DMS79 (cell line): ENCODE measurements at regions not wholly inside any gene's neighbourhood (a gene's known extent, or its start where the extent isn't known, plus 50 kb on each side); places are given as distances from the start of the nearest gene placed in this dataset.

Experiments
- DNase-seq: peaks from one replicate; lab custom pipeline; 2025; lab: John Stamatoyannopoulos, UW

DNA sequence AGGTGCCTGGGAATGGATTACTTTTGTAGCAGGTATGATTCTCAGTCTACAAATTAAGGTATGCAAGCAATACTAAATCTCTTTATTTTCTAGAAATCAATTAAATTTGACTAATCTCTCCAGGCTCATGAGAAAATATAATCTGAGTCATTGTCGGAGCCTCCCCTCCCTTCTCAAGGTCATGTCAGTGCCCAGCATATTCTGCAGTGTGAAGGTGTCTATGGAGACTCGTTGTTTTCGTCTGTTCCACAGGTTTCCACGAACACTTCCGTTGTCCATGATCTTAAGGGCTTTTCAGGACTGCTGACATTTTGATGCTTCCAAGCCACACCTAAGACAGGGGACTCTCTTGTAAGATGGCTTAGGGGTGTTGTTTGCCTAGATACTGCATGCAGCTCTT is 56.6 kb upstream of the SCOC start:
- no peak for DNase-seq

DNA sequence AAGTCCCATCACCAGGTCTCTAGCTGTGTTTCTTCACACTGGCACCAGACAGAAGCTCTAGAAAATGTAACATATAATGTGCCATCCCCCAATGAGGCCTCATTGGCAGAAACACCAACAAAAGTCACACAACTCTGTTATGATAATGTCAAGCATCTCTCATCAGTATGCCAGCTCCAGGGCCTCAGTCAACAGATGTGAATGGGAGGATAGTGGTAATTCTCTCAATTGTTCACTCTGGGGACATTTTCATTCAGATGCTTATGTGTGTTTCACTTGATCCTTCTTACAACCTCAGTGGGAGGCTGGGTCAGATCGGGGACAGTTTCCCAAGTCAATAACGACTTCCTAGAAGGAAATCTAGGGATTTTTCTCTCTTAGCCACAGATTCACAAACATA is 57.5 kb upstream of the SCOC start:
- DNase-seq, result no peak

DNA sequence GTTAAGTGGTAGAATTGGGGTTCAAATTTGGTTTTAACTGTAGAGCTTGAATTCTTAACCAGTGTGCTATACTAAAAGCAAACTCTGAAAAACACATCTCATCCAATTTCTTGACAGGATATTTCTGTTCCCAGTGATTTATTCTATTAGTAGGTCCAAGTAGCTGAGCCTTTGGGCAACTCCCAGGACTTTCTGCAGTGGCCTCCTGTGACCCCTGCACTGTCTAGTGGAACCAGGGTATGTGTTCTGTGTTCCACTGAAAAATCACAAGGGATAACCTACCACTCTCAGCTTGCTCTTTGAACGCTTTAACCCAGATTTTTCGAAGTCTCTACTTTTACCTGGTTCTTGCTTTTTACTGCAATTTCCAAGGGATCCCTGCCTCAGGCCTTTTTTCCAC is 58.0 kb upstream of the SCOC start:
- DNase-seq, result no peak

DNA sequence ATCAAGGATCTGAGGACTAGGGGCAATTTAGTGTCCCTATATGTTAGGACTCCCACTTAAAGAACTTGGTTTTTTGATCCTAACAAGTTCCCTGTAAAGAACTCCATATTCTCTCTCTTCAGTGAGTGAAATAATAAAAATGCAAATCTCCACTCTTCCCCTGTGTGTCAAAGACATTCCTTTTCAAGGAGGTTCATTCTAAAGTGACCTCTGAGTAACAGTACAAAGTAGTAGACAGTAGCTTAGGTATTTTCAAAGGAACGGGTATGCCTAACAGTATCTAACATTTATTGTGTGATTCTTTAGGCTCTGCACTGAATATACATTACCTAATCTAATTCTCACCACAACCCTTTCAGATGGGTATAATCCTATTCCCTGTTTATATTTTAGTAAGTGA is 58.4 kb upstream of the SCOC start:
- DNase-seq, result no peak

DNA sequence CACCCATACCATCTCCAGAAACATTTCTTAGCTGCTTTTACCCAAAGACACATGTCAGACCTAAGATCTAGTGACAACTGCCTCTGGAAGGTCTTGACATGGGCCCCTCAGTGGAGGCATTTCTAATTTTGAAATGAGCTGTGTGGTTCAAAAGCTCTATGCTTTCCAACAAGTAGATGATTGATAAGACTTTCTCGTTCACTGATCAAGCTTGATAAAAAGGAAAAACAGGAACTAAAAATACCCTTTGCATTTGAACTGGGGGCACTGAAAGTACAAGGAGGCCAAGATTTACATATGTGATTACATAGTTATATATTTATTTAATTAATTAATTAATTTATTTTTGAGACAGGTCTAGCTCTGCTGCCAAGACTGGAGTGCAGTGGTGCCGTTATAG is 61.3 kb upstream of the SCOC start:
- no peak for DNase-seq

DNA sequence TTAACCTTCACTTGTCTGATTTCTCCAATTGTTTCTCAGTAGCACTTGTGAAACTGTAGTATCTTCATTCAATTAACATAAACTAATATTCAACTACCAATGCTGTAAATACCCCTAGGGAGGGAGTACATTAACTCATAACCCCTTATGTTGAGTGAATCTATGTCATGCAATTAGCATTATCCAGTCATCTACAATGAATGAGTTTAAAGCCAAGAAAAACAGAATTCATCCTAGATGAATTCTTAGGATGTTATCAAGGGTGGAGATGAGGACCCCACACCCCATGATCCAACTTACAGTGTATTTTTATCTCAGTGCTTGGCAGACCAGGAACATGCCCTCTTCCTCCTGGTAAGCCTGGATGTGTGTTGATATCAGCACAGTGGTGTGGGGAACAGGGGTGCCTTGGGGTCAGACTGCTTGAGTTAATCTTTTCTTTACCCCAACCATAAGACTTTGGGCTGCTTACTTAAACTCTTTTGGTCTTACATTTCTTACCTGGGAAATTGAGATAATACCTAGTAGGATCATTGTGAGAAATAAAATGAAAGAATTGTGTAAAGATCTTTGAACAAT is 62.1 kb upstream of the SCOC start:
- no peak for DNase-seq

DNA sequence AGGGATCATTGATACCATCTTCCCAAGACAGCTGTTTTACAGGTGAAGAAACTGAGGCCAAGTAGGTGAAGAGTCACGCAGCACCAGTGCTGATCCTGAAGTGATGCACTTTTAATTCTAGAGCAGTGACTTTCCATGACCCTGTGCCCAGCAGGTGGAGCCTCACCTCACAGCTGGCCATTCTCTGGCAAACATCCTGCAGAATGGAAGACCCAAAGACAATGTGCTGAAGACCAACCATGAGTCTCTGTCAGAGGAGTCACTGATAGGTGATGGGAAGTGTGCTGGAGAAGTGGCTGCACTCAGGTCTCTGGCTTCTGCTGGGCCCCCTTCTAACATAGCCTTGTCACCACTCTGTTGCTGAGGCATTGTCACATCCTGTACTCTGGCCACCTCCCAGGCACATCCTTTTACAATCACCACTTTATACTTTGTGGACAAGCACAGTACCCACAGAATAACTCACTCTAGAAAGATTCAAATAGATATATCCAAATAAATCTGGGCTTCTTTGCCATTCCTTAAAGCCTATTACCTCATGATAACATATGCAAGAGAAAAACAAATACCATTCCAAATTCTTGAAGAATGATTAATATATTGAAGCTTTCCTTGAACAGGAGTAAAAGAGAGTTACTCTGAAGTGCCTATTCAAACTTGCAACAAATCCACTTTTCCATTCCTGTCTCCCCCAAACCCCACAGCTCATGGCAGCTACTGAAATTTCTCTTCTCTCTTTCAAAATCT is 64.1 kb upstream of the SCOC start:
- DNase-seq, result no peak

DNA sequence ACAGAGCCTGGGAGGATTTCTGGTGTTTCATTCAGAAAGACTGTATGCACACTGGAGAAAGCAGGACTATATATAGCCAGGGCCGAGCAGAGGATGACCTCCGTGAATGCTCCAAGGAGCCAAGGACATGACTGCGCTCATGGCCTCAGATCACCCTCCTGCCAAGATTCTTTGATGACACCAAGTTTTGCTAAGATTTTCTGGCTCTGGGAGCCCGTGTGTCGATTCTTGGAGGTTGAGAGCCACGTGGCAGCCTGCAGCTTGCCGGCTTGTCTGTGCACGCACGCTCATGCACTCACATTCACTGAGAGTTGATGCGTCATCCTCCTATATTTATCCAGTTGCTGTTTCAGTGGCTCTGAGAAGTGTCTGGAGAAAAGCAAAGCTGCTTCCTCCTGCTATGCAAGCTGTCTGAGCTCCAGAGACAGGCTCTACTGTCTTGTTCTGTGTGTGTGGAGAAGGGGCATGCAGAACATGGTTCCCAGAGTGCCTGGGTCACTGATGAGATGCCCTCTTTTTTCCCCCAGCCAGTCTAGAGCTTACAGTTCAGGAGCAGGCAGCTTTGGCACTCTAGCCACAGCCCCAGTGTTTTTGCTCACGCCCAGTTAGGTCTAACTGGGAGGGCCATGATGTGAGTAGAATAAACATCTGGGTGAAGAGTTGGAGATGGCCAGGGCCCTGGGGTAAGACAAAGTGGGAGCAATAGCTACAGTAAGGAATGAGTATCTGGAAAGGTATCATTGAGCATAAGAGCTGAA is 64.9 kb upstream of the SCOC start:
- DNase-seq, result no peak

DNA sequence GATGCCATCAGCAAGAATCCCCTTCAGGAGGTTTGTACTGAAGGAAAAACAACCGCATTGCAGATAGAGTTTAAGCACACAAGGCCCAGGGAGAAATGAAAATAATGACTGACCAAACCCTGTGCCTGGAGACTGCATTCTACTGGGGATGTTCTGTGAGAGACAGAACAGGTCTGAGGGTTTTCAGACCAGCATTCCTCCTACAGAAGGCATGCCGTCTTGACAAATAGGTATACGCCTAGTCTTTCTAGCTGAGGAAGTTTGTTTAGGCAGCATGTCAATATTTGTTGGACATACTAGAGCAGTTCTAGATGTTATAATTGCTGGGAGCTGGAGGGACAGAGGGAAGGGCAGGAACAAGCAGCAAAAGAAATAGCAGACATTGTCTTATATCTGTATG is 68.4 kb upstream of the SCOC start:
- DNase-seq, result no peak

DNA sequence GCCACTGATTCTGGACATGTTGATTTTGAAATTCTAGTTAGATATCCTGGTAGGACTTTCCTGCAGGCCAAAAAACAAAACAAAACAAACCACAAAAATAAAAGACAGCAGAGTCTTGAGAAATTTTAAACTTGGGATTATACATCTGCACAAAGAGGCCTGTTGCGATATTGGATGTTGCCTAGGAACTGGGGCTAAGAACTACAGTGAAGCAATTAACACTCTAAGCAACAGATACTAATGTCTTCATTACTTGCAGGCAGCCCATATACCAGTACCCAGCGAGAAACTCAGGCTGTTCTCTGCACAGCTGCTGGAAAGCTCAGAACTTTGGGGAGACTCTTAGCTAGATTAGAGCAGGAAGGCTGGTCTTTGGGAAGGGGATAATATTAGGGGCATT is 69.1 kb upstream of the SCOC start:
- DNase-seq, result no peak

DNA sequence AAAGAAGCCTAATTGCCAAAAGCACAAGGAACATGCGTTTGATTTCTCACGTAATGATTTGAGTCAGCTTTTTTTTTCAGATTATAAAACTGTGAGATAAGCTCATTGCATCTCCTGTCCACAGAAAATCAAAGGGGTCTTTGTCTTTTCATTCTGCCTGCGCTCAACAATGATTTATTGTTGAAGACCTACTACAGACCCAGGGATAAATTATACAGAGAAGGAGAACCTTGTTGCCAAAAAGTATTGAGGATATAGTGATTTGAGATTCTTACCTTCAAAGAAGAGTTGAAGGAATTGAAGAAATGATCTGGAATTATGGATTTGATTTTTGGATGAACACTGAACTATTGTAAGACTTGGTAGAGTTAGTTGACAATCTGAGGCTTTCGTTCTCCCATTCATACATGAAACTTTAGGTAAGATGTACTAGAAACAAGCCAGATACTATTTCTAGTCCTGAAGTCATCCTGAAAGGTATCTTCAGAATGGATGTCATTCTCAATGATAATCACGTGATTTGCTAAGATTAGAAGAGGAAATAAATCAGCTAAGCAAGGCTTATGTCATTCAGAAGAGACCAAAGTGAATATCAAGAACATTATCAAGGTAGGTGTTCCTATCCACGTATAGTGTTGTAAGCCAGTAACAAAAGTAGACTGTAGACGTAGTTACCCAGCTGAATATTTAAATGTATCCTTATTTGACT is 71.1 kb upstream of the SCOC start:
- DNase-seq, result no peak

DNA sequence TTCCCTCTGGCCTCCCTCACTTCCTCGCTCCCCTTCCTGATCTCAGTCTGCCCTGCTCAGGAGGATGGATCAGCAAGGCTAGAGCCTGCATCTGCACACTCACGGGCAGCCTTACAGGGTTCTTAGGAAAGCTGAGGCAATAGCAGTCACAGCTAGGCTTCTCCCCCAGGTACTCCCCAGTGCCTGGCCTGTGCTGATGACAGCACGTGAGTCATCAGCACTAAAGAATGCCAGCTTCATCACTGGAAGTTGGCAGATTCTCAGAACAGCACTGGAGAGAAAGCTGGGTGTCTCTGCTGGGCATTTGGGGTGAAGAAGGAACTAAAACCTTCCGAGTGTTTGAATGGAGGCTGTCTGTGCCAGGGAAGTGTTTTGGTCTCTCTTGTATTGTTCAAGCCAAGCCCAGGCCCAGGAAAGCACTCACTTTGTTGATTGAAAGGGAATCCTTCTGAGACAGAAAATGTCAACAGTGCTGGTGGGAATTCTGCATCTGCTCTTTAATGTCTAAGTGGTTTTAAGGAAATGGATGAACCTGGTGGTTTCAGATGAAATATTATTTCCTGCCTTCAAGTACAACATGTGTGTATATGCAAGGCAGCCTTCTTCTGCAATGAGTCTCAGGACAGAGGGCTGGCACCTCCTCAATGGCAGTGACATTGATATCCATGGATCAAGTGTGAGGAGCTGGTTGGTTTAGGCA is 73.0 kb upstream of the SCOC start:
- DNase-seq, result no peak

DNA sequence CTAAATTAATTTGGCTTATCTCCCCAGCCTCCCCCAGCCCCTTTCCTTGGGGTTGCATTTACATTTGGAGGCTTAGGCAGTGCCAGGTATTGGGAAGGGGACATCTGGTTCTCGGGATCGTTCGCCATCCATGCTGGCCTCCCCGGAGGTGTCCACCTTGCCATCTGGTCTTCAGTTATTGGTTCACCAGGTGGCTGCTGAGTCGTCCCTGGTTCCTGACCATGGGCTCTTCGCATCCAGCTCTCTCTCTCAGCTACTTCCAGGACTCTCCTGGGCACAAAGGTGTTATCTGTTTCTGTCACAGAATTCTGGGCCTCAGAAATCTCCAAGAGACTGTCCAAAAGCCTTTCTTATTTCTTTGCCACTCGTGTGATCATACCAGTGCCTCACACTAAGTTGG is 75.4 kb upstream of the SCOC start:
- no peak for DNase-seq

DNA sequence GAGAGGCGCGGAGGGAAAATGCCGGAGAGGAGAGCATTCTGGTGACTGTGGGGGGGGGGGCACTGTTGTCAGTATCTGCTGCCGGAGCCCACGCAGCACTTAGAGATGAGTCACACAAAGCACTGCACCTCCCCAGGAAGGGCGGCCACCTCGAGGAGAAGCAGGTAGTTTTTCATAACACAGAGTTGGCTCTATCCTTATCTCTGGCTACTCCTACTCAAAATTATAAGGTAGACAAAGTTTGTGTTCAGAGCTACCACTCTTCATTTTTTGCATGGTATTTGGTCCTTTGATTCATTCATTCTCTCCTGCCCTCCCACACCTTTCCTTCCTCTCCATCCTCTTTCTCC is 76.2 kb upstream of the SCOC start:
- DNase-seq, result no peak

DNA sequence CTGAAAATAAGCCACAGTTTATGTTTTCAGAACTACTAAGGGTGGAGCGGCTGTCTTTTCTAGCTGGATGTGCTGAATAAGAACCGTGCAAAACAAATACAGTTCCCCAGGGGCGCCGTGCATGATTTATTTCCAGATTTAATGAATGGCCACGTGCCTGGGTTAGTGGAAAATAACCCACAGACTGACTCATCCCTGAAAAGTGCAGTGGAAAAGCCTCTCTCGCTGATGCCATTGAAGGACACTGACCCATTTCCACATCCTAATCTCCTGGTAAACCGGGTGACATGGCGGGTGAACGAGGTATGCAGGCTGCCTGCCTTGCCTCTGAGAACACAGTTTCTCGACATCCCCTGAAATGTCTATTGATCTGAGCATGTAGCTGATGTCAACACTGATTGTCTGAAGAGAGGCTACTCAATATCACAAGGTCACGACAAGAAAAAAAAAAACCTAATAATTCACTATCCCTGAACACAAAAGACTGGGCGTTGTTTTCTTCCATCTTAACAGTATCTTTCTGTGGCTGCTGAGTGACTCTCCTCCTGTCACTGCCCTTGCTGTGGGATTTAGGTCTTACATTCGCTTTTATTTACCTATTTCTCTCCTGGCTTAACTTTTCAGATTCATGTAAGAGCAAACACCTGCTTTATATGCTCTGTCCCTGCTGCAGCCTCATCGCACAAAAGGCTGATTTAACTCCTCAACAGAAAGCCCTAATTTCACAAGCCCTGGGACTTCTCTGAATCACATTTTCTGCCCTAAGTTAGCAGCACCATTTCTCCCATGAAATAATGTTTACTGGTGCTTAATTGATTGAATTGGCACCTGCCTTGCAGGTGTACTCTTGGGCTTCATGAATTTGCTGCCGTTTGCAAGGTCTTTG is 76.9 kb upstream of the SCOC start:
- DNase-seq, result no peak

DNA sequence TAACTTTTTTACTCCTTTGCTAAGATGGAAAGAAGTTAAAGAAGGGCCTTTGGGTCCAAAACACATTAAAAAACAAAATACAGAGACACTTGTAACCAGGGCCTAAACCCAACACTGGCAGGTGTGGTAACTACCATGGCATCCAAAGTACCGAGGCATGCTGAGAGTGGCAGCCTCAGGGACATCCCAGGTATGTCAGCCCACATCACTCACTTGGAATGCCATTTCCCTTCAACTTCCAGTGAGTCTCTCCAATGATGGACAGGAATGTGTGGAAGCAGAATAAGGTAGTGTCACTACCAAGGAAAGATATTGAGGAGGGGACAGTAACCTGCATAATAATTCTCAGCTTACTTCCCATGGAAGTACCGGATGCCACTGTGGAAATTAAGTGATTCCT is 79.5 kb upstream of the SCOC start:
- DNase-seq, result no peak

DNA sequence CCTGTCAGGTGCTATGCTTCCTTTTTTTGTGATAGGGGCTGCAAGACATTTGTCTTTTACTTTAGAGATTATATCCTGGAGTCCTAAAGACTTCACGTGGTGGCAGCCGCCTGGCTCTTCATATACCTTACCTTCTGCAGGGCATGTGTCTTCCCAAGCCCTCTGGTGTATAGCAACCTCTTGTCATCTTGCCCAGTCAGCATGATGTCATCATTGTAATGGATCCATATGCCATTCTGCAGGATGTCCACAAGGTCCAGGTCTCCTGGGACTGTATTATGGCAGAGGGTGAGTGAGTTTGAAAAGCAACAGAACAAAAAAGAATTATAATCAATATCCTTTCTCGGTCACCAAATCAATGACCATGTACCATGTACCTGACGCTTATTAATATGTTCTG is 82.2 kb upstream of the SCOC start:
- DNase-seq, result no peak

DNA sequence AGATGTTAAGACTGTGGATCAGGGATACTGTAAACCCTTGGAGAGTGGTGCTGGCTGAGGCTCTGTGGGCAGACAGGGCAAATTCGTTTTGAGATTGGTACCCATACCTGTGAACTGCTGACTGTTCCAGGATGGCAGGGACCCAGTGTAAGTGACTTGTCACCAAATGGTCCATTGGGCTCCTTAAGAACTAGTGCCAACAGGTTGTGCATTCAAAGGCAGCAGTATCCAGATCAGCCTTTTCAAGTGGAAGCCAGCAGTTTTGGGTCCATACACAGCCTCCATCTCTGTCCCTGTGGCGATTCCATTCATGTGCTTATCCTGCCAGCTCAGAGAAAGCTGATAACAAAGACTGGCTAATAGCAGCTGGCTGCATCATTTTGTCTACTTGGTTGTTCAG is 84.0 kb upstream of the SCOC start:
- no peak for DNase-seq

DNA sequence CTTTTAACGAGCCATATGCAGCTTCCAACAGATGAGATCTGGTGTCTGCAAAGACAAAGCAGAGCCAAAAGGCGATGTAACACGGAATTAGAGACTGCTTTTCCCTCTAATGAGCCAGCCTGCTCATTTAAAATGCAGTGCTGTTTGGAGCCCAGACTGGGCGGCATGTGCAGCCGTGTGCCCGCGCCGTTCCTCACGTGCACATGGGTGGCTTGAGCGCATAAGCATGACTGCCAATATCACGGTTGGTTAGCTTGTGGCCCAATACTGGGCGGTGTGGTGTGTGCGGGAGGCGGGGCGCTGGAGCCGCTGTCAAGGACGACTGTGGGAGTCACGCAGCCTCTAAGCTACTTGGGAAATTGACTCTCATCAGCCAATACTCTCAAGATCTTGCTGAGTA is 87.0 kb upstream of the SCOC start:
- DNase-seq, result no peak

DNA sequence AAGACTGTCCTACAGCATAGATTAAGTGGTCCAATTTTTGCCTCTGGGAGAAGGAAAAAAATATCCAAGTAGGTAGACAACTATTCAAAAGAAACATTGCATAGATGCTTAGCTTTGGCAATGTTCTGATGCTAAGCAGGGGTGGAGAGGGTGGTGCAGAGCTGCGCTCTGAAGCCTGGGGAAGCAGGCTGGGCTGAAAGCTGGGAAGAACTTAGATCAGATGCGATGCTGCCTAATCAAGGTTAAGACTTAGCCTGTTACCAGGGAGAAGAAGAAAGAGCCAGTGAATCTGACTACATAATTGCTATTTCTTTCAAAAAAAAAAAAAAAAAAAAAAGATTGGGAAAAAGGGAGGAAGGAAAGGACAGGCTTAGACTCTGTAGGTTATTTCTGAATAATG is 89.0 kb upstream of the SCOC start:
- DNase-seq, result no peak

DNA sequence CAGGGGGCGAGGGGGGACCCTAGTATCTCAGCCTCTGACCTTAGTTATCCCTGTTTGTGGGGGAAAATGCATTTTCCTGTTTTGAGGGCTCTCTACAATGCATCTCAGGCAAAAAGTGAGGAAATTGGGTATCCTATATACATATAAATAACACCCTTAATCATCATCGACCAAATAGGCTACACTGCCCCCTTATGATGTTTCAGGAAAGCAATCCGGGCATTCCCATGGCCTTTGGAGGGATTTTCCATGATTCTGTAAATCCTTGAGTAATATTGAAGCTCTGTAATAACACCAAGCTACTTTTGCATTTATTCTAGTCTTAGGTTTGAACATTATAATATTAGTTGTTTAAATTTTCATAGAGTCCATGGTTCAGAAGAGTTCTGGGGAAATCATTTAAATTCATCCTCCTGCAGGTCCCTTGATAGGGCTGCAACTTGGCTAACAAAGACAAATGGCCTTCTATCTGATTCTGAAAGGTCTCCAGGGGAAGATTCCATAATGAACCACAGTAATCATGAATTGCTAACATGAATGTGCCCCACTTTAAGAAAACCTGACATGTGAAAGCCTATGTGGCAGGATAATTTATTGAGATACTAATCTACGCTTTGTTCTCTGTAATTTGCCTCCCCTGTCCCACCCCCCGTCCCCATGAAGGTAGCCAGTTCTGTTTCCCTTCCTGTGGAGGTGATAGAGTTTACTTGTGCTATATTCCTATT is 91.5 kb upstream of the SCOC start:
- no peak for DNase-seq
